HepG2 (cell line): ENCODE measurements at regions not wholly inside any gene's neighbourhood (a gene's known extent, or its start where the extent isn't known, plus 50 kb on each side); places are given as distances from the start of the nearest gene placed in this dataset.

Source experiments
- ATAC-seq: fragments of 200-7000 bp; cut with Tn5 transposase; 3 replicates; pipeline ENCODE4 v1.9.1; 2020; ENCODE audit warnings: mild to moderate bottlenecking, moderate library complexity
- BruUV-seq: library from RNA; stranded (reverse); fragments of 400-500 nt; replicated peaks from 2 replicates; lab custom pipeline; 2021; lab: Mats Ljungman, UMichigan
- CTCF ChIA-PET: fragments of 300-600 bp; formaldehyde crosslinking; extraction: SDS; loops from one replicate; lab custom pipeline; 2021; ENCODE audit warnings: low total read pairs, inconsistent platforms, low intra/inter-chr PET ratio; lab: Yijun Ruan, JAX
- POLR2A ChIA-PET: fragments of 350-600 bp; sonication (Branson Sonifier 250); formaldehyde crosslinking; loops from one replicate; lab custom pipeline; 2020; ENCODE audit warnings: antibody characterized with exemption, inconsistent platforms; lab: Yijun Ruan, JAX
- DNase-seq: peaks from one replicate; pipeline ENCODE4 v3.0.0-alpha.2; 2015; ENCODE audit warnings: low spot score
- FAIRE-seq: peaks from 3 replicates; lab custom pipeline; 2011; peaks lifted over from hg19 to GRCh38; lab: Jason Lieb, UNC
- H2AFZ ChIP-seq: one replicate; pipeline ENCODE4 v1.6.1; 2011; ENCODE audit warnings: low read length, inconsistent platforms
- H3K27ac ChIP-seq: fragments of 300-600 bp; 3 replicates; pipeline ENCODE4 v1.8.0; 2011; ENCODE audit warnings: mixed run types, mild to moderate bottlenecking, mixed read lengths, low read length, inconsistent platforms; ENCODE audit not compliant: insufficient read depth; ENCODE audit errors: extremely low read length
- H3K27me3 ChIP-seq, 2 experiments: fragments of 200-600 bp in 1 of 2; 2 replicates in 1 of 2; 3 replicates in 1 of 2; pipeline versions ENCODE4 v1.6.0 to v1.8.0; 2011; ENCODE audit warnings: low read length in 2 of 2, mild to moderate bottlenecking in 2 of 2, moderate library complexity in 2 of 2, inconsistent platforms in 1 of 2; ENCODE audit not compliant: insufficient read depth in 2 of 2, control insufficient read depth in 1 of 2
- H3K36me3 ChIP-seq, 2 experiments: fragments of 200-600 bp in 1 of 2; replicated peaks in 1 of 2; 2 replicates in 1 of 2; 3 replicates in 1 of 2; pipeline versions ENCODE4 v1.5.1 to v1.8.0; 2011; ENCODE audit warnings: low read length in 2 of 2, inconsistent platforms in 1 of 2; ENCODE audit not compliant: insufficient read depth in 2 of 2, control insufficient read depth in 1 of 2
- H3K4me1 ChIP-seq: 2 replicates; pipeline ENCODE4 v1.5.1; 2012; ENCODE audit warnings: low read length, inconsistent platforms; ENCODE audit not compliant: insufficient read depth
- H3K4me2 ChIP-seq: 2 replicates; pipeline ENCODE4 v1.6.0; 2011; ENCODE audit warnings: low read depth, low read length, inconsistent platforms
- H3K4me3 ChIP-seq, 3 experiments: fragments of 200-600 bp in 1 of 3; sonication (generic), shearing (Covaris generic) in 1 of 3; replicated peaks in 1 of 3; 2 replicates each; pipeline ENCODE4 v1.5.1; 2011 to 2016; ENCODE audit warnings: low read length in 3 of 3, inconsistent platforms in 2 of 3, low read depth in 2 of 3, mild to moderate bottlenecking in 2 of 3, control low read depth in 1 of 3, mixed read lengths in 1 of 3; ENCODE audit not compliant: insufficient read depth in 1 of 3
- H3K79me2 ChIP-seq: one replicate; pipeline ENCODE4 v1.6.1; 2011; ENCODE audit warnings: low read length, inconsistent platforms; ENCODE audit not compliant: insufficient read depth
- H3K9ac ChIP-seq: 2 replicates; pipeline ENCODE4 v1.6.0; 2011; ENCODE audit warnings: mild to moderate bottlenecking, low read depth, low read length, inconsistent platforms; ENCODE audit not compliant: insufficient read depth
- H3K9me3 ChIP-seq: 2 replicates; pipeline ENCODE4 v1.5.1; 2012; ENCODE audit warnings: mild to moderate bottlenecking, low read length
- H4K20me1 ChIP-seq: 2 replicates; pipeline ENCODE4 v1.6.0; 2011; ENCODE audit warnings: inconsistent platforms, mild to moderate bottlenecking, low read length, moderate library complexity; ENCODE audit not compliant: insufficient read depth
- SNRNP70 ChIP-seq: fragments of 200-400 bp; formaldehyde crosslinking; IDR thresholded peaks from 2 replicates; pipeline ENCODE4 v1.6.1; 2017; ENCODE audit warnings: mild to moderate bottlenecking, low read depth, low read length, moderate library complexity
- ZFP91 ChIP-seq: sonication (generic); formaldehyde crosslinking; IDR thresholded peaks from 2 replicates; pipeline ENCODE4 v1.9.0; 2022; ENCODE audit warnings: missing genetic modification reagents, mild to moderate bottlenecking, borderline replicate concordance
- ZKSCAN5 ChIP-seq: sonication (generic); formaldehyde crosslinking; IDR thresholded peaks from 2 replicates; pipeline ENCODE4 v1.5.1; 2020; ENCODE audit warnings: mild to moderate bottlenecking, missing genetic modification reagents
- ZNF687 ChIP-seq: sonication (generic); formaldehyde crosslinking; IDR thresholded peaks from 2 replicates; pipeline ENCODE4 v1.5.1; 2020; ENCODE audit warnings: mild to moderate bottlenecking, missing genetic modification reagents, moderate library complexity
- ZUFSP ChIP-seq: sonication (generic); formaldehyde crosslinking; IDR thresholded peaks from 2 replicates; pipeline ENCODE4 v1.9.0; 2021; ENCODE audit warnings: missing genetic modification reagents, mild to moderate bottlenecking, borderline replicate concordance
- WGBS: methylation state at CpG from one replicate; pipeline ENCODE4 v1.1.6; 2017; ENCODE audit warnings: low lambda C conversion rate; 5-methylcytosine and 5-hydroxymethylcytosine counted together
- in situ Hi-C: cut with HindIII; loops from 2 replicates; pipeline ENCODE4 v1.10.0; 2017; ENCODE audit warnings: low pct_unique_long_range_greater_than_20kb; ENCODE audit not compliant: extremely low pct_ligation_motif_present
- intact Hi-C: fragments of 100-400 bp; cut with micrococcal nuclease; formaldehyde crosslinking; loops from one replicate; pipeline ENCODE4 v1.10.0; 2022; ENCODE audit not compliant: unreplicated experiment

- Histone ChIP-seq H3K4me2 (no peak overlapping the region), H3K79me2 (no peaks in the 10 kb centered on the region), H3K36me3 (no peaks in the 10 kb centered on the region), H3K4me3 (no peak overlapping the region), H4K20me1 (no peaks in the 10 kb centered on the region), H3K27me3 (no peaks in the 10 kb centered on the region), H3K9ac (no peak overlapping the region), H3K4me1 (no peaks in the 10 kb centered on the region), H2AFZ (no peak overlapping the region), H3K27ac (no peak overlapping the region), H3K9me3 (peaks cover 53% of the 10 kb centered on the region)
- WGBS = under 1% methylated on average over 5 of the region's 5 CpGs
- ChIA-PET CTCF (no interaction called here), POLR2A (no interaction called here)
- ATAC-seq (no peak), FAIRE-seq (no peak), DNase-seq (no peak)
- in situ Hi-C loops (no loop called here), intact Hi-C loops (no loop called here)
- TF ChIP-seq SNRNP70 (no peak), ZUFSP (CRISPR knock-in tag) (no peak), ZNF687 (CRISPR knock-in tag) (no peak), ZFP91 (no peak), ZKSCAN5 (CRISPR knock-in tag) (no peak)
- BruUV-seq = no TSS peak
These were observed 555.2 kb downstream of the SLITRK1 start for GRCh38 chr13:83327091-83327490.
